HG03159 (cell line): ENCODE measurements at regions not wholly inside any gene's neighbourhood (a gene's known extent, or its start where the extent isn't known, plus 50 kb on each side); places are given as distances from the start of the nearest gene placed in this dataset.
A peak's percentile ranks its signal among the peaks of the same experiment; 100 is the strongest.
"Not testable (repeated sequence)": the region's sequence is repeated elsewhere in the genome, so short reads cannot be mapped to it uniquely, and the experiment has no call there.

ENCODE experiments used
- ATAC-seq: cut with Tn5 transposase; IDR thresholded peaks from one replicate; pipeline ENCODE4 v1.9.1; 2021; ENCODE audit warnings: mild to moderate bottlenecking, moderate library complexity; ENCODE audit not compliant: unreplicated experiment

DNA sequence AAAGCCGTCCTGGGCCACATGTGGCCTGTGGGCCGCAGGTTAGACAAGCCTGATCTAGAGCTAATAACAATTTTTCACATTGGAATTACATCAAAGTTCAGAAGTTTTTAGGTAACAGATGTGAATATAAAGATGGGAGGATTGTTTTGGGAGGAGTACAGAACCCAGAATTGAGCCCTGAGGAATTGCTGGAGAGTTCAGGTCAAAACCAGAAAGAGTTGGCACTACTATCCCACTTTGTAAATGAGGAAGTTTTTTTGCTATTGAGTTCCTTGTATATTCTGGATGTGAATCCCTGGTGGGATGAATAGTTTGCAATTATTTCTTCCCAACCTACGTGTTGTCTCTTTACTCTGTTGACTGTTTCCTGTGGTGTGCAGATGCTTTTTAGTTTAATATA, 109.5 kb upstream of the LIPC start:
- ATAC-seq = no peak

DNA sequence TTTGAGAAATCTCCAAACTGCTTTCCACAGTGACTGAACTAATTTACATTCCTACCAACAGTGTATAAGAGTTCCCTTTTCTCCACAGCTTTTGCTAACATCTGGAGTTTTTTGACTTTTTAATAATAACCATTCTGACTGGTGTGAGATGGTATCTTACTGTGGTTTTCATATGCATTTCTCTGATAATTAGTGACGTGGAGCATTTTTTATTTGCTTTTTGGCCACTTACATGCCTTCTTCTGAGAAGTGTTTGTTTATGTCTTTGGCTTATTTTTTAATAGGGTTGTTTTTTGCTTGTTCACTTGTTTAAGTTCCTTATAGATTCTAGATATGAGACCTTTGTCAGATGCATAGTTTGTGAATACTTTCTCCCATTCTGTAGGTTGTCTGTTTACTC, 108.5 kb upstream of the LIPC start:
- ATAC-seq = not testable (repeated sequence)

DNA sequence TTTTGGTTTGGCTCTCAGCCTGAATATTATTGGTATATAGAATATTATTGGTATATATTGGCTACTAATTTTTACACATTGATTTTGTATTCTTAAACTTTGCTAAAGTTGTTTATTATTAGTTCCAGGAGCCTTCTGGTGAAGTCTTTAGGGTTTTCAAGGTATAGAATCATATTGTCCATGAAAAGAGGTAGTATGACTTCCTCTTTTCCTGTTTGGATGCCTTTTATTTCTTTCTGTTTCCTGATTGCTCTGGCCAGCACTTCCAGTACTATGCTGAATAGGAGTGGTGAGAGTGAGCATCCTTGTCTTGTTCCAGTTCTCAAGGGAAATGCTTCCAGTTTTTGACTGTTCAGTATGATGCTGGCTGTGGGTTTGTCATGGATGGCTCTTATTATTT, 107.3 kb upstream of the LIPC start:
- no peak for ATAC-seq

DNA sequence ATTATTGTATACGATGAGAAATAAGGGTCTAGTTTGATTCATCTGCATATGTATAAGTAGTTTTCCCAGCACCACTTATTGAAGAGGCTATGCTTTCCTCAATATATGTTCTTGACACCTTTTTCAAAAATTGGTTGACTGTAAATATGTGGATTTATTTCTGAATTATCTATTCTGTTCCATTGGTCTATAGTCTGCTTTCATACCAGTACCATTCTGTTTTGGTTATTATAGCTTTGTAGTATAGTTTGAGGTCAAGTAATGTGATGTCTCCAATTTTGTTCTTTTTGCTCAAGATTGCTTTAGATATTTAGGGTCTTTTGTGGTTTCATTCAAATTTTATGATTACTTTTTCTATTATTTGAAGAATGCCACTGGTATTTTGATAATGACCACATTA, 103.8 kb upstream of the LIPC start:
- ATAC-seq = no peak

DNA sequence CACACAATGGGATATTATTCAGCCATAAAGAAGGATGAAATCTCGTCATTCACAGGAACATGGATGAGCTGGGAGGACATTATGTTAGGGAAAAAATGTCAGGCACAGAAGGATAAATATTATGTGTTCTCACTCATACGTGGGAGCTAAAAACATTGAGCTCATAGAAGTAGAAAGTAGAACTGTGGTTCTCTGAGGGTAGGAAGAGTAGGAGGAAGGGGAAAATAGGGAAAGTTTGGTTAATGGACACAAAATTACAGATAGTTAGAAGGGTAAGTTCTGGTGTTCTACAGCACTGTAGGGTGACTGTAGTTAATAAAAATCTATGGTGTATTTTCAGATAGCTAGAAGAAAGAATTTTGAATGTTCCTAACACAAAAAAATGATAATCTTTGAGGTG, 102.6 kb upstream of the LIPC start:
- ATAC-seq = no peak

GRCh38 chr15:58329781-58330671, 101.8 kb upstream of the LIPC start:
- ATAC-seq = no peak

GRCh38 chr15:58330741-58331559, 100.8 kb upstream of the LIPC start:
- no peak for ATAC-seq

GRCh38 chr15:58331560-58331912, 100.3 kb upstream of the LIPC start:
- ATAC-seq = no peak

DNA sequence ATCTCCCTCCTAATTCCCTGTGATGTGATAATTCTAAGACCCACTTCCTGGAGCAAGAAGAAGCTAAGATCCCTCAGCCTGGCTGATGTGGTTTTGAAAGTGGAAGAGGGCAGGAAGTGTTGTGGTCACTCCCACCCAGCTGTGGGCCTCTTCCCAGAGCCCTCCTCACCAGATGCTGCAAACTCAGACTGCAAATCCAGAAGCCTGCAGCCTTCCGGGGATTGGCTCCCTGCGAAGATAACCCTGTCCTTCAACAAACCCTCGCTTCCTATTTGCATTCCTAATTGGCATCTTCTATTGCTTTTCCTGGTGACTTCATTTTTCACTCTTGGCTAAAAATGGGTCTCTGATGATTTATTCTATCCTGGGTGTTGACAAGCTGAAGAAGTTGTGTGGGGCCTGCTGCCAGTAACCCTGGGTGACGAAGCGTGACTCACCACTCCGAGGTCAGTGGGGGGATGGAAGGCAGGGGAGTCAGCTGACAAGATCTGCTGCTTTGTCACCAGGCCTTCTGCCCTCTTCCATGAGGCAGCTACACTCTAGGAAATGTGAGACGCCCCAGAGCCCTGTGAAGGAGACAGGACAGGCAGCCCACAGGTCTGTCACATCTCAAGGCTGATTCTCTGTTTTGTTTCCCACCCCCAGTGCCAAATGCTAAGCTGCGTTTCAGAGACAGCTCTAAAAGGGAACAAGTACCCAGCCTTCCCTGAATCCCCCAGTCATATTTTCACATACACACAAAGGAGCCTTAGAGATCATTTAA, 99.7 kb upstream of the LIPC start:
- ATAC-seq = peak; percentile 81

DNA sequence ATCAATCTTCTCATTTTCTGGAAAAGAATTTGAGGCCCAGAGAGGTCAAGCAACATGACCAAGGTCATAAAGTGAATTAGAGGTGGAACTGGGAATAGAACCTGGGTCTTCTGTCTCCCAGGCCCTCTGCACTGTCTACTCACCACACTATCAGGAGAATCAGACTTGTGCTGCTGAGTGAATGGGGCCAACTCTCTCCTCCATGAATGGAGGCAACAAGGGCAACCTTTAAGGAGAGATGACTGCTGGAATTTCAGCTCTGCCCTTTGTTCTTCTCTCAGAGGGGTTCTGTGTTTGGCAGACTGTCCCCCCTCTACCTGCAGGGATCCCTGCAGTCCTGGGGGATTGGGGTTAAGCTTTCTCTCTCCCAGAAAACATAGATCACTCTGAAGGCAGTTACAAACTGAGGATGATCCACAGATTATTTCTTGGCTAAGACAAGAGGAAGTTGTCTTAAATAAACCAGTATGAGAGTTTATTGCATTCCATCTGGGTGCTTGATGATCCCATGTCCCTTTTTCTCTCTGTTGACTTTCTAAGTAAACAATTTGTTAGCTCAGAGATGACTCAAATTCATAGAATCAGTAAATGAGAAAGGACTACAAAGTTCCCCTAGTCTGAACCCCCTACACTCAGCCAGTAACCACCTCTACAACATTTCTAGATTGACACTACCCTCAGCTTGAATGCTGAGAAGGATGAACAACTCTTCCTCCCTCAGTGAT, 99.0 kb upstream of the LIPC start:
- ATAC-seq = no peak

GRCh38 chr15:58334803-58335202, 97.0 kb upstream of the LIPC start:
- no peak for ATAC-seq

- ATAC-seq = no peak
Measured at GRCh38 chr15:58336161-58336560, 95.6 kb upstream of the LIPC start.

DNA sequence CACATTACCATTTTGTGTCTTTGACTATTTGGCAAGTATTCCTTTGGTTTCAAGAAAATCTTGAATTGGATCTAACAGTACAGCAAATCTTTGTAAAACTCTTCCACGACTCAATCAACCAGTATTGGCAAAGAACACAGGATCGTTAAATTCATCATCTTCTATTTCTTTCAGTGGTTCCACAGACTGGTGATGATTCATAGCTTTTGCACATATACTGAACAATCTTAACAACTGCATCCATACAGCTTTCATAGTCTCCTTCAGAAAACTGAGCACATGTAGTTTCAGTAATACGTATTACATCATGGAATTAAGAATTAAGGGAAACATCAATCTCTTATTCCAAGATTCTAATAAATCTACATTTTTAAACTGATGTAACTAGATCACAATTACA, 91.6 kb upstream of the LIPC start:
- ATAC-seq = no peak

GRCh38 chr15:58342508-58342907, 89.3 kb upstream of the LIPC start:
- ATAC-seq = no peak

DNA sequence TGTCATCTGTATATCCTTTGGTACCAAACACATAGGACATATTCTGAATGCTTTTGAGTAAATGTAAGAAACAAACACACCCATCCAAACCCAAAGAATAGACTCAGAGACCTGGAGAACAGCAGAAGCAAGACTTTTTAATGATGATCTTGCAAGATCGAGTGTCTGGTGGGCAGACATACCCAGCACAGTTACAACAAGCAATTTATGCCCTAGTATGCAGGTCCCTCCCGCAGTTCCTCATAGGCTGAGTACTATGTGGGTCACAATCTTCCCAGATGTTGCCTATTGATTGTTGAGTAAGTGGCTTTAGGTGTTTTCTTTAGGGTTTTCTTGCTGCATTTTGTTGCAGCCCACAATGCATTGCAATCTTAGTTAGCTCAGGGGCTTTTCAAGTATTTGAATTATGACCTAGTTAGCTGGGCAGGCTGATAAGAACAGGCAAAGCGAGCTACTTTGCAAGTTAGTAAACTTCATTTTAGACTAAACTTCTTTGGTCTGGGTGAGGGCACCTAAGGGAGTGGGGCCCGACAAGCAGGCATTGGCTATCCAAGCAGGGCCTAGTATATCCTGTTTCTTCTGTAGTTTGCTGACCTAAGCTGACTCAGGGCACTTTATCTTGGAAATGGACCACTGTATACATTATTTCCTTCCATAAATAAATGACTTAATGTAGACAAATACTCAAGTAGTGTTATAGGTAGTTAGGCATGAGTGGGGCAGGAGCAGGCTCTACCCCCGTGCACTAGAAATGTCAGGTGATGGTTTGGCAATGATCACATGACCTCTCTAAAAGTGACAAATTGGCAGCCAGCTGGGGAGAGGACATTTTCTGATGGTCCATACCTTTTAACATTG, 87.3 kb upstream of the LIPC start:
- no peak for ATAC-seq

DNA sequence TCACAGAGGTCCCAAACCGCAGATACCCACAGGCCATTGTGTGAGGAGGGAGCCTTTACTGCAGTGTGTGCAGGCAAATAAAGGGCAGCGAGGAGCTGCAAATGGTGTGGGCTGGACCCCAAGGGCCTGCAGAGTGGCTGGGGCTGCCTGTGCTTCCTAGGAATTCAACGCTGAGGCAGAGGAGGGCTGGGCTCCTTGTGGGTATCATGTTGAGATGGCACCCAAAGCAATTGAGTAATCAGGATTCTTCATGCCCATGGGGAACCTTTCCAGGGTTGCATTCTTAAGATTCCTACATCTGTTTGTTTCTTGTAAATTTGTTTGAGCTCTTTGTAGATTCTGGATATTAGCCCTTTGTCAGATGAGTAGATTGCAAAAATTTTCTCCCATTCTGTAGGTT, 85.4 kb upstream of the LIPC start:
- no peak for ATAC-seq

GRCh38 chr15:58348095-58348812, 83.5 kb upstream of the LIPC start:
- no peak for ATAC-seq

DNA sequence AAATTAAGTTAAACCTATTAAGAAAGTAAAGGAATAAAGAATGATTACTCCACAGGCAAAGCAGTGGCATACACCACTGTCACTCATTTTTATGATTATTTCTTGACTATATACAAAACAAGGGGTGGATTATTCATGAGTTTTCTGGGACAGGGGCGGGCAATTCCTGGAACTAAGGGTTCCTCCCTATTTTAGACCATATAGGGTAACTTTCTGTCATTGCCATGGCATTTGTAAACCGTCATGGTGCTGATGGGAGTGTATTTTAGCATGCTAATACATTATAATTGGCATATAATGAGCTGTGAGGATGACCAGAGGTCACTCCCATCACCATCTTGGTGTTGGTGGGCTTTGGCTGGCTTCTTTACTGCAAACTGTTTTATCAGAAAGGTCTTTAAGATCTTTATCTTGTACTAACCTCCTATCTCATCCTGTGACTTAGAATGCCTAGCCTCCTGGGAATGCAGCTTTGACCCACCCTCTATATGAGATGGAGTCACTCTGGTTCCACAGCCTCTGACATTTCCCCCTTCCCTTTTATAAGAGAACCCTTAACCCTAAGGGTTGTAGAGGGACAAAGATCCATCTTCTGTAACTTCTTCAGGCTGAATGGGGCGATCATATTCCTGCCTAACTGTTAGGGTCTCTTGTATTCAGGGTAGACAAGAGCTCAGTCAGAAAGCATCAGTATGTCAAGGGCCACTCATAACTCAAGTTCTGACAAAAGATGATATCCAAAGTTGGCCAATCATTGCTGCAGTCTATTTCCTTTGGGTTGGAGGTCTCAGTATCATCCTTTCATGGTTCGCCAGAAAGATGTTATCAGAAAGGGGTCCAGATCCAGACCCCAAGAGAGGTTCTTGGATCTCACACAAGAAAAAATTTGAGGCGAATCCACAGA, 79.5 kb upstream of the LIPC start:
- no peak for ATAC-seq
